GM12878 (cell line): ENCODE measurements at regions not wholly inside any gene's neighbourhood (a gene's known extent, or its start where the extent isn't known, plus 50 kb on each side); places are given as distances from the start of the nearest gene placed in this dataset.

Experiments
- ATAC-seq: fragments of 200-7000 bp; cut with Tn5 transposase; 3 replicates; pipeline ENCODE4 v1.9.1; 2020; ENCODE audit warnings: mild to moderate bottlenecking, moderate library complexity
- BruUV-seq: library from RNA; stranded (reverse); fragments of 400-500 nt; replicated peaks from 2 replicates; lab custom pipeline; 2021; lab: Mats Ljungman, UMichigan
- CTCF ChIA-PET: fragments of 300-600 bp; sonication (Branson Sonifier 250); formaldehyde crosslinking; extraction: SDS; loops from one replicate; lab custom pipeline; 2021; ENCODE audit warnings: inconsistent platforms; lab: Yijun Ruan, JAX
- POLR2A ChIA-PET: fragments of 350-600 bp; formaldehyde crosslinking; extraction: SDS; loops from one replicate; lab custom pipeline; 2021; ENCODE audit warnings: inconsistent platforms; lab: Charles Lee
- RAD21 ChIA-PET: fragments of 300-600 bp; sonication (Branson Sonifier 250); formaldehyde crosslinking; loops from one replicate; lab custom pipeline; 2023; ENCODE audit warnings: antibody characterized with exemption; ENCODE audit not compliant: unreplicated experiment; lab: Charles Lee
- SMC1A ChIA-PET: fragments of 300-600 bp; sonication (Branson Sonifier 250); formaldehyde crosslinking; loops from one replicate; lab custom pipeline; 2023; ENCODE audit not compliant: unreplicated experiment, uncharacterized antibody; lab: Charles Lee
- DNase-seq: peaks from one replicate; pipeline ENCODE4 v3.0.0-alpha.2; 2011; ENCODE audit warnings: low read depth, low spot score
- FAIRE-seq: peaks from 3 replicates; lab custom pipeline; 2011; peaks lifted over from hg19 to GRCh38; lab: Jason Lieb, UNC
- H2AFZ ChIP-seq: 2 replicates; pipeline ENCODE4 v1.6.0; 2011; ENCODE audit warnings: low read depth, low read length, control low read depth; ENCODE audit not compliant: control insufficient read depth
- H3K27ac ChIP-seq: 2 replicates; pipeline ENCODE4 v1.5.1; 2011; ENCODE audit warnings: control low read depth; ENCODE audit not compliant: control insufficient read depth, insufficient read depth
- H3K27me3 ChIP-seq, 2 experiments: replicated peaks in 1 of 2; 2 replicates each; pipeline versions ENCODE4 v1.6.0 to v1.6.1; 2011; ENCODE audit warnings: low read length in 1 of 2; ENCODE audit not compliant: control insufficient read depth in 2 of 2, insufficient read depth in 2 of 2
- H3K36me3 ChIP-seq, 2 experiments: 2 replicates each; pipeline ENCODE4 v1.5.1; 2011; ENCODE audit warnings: low read length in 1 of 2; ENCODE audit not compliant: control insufficient read depth in 2 of 2, insufficient read depth in 2 of 2
- H3K4me1 ChIP-seq: 2 replicates; pipeline ENCODE4 v1.6.1; 2011; ENCODE audit warnings: mild to moderate bottlenecking, low read length, moderate library complexity, mixed read lengths; ENCODE audit not compliant: control insufficient read depth, insufficient read depth
- H3K4me2 ChIP-seq: 2 replicates; pipeline ENCODE4 v1.6.0; 2011; ENCODE audit warnings: control low read depth; ENCODE audit not compliant: control insufficient read depth, insufficient read depth
- H3K4me3 ChIP-seq: fragments of 200-600 bp; sonication (generic); 2 replicates; pipeline ENCODE4 v1.5.1; 2016
- H3K79me2 ChIP-seq: 2 replicates; pipeline ENCODE4 v1.6.0; 2011; ENCODE audit warnings: low read length; ENCODE audit not compliant: control insufficient read depth, insufficient read depth
- H3K9ac ChIP-seq: 2 replicates; pipeline ENCODE4 v1.8.0; 2011; ENCODE audit warnings: low read length, control low read depth, mixed read lengths; ENCODE audit not compliant: control insufficient read depth, insufficient read depth
- H3K9me3 ChIP-seq: replicated peaks from 3 replicates; pipeline ENCODE4 v1.5.1; 2011; ENCODE audit warnings: mild to moderate bottlenecking, low read length; ENCODE audit not compliant: control insufficient read depth, insufficient read depth
- H4K20me1 ChIP-seq: 2 replicates; pipeline ENCODE4 v1.6.0; 2011; ENCODE audit not compliant: control insufficient read depth, insufficient read depth
- BMI1 ChIP-seq: fragments of 450-650 bp; IDR thresholded peaks from 2 replicates; pipeline ENCODE4 v1.6.1; 2016; ENCODE audit warnings: mild to moderate bottlenecking, moderate library complexity, borderline replicate concordance
- FOXK2 ChIP-seq: fragments of 450-650 bp; IDR thresholded peaks from 2 replicates; pipeline ENCODE4 v1.6.1; 2017; ENCODE audit warnings: mild to moderate bottlenecking, moderate library complexity
- JUNB ChIP-seq: IDR thresholded peaks from 2 replicates; pipeline ENCODE4 v1.6.1; 2016; ENCODE audit warnings: antibody characterized with exemption, mild to moderate bottlenecking
- MTA2 ChIP-seq: fragments of 450-650 bp; IDR thresholded peaks from 2 replicates; pipeline ENCODE4 v1.6.1; 2016; ENCODE audit warnings: low read depth, mild to moderate bottlenecking, moderate library complexity
- NFIC ChIP-seq: IDR thresholded peaks from 2 replicates; pipeline ENCODE4 v1.6.1; 2012; ENCODE audit warnings: low read depth, mild to moderate bottlenecking, inconsistent platforms, low read length, moderate library complexity
- NR2C2 ChIP-seq: IDR thresholded peaks from 2 replicates; pipeline ENCODE4 v1.6.1; 2011; ENCODE audit warnings: borderline replicate concordance, low read depth; ENCODE audit not compliant: control insufficient read depth, insufficient read length
- NRF1 ChIP-seq: conservative IDR thresholded peaks from 2 replicates; pipeline ENCODE4 v1.6.1; 2011; ENCODE audit warnings: mild to moderate bottlenecking, low read depth, low read length, improper control_type of control experiment
- POU2F2 ChIP-seq: IDR thresholded peaks from 3 replicates; pipeline ENCODE4 v1.6.1; 2011; ENCODE audit warnings: low read depth, mild to moderate bottlenecking, low read length, borderline replicate concordance
- RUNX3 ChIP-seq: IDR thresholded peaks from 2 replicates; pipeline ENCODE4 v1.6.1; 2012; ENCODE audit warnings: low read length, inconsistent platforms
- SPI1 ChIP-seq: IDR thresholded peaks from 2 replicates; pipeline ENCODE4 v1.6.1; 2011; ENCODE audit warnings: low read depth, mild to moderate bottlenecking, low read length, moderate library complexity, borderline replicate concordance; ENCODE audit not compliant: insufficient read depth
- STAT3 ChIP-seq: IDR thresholded peaks from 2 replicates; pipeline ENCODE4 v1.6.1; 2011; ENCODE audit warnings: low read depth, low read length, improper control_type of control experiment
- TARDBP ChIP-seq: IDR thresholded peaks from 2 replicates; pipeline ENCODE4 v1.6.1; 2016; ENCODE audit warnings: borderline replicate concordance
- TBL1XR1 ChIP-seq: IDR thresholded peaks from 2 replicates; pipeline ENCODE4 v1.6.1; 2012; ENCODE audit warnings: low read depth, low read length, improper control_type of control experiment
- TCF7 ChIP-seq: IDR thresholded peaks from 2 replicates; pipeline ENCODE4 v1.6.1; 2014; ENCODE audit warnings: antibody characterized with exemption, borderline replicate concordance
- YY1 ChIP-seq: IDR thresholded peaks from 2 replicates; pipeline ENCODE4 v1.6.1; 2011; ENCODE audit warnings: low read depth, mild to moderate bottlenecking, low read length
- WGBS: methylation state at CpG from one replicate; pipeline ENCODE4 v1.1.6; 2016; ENCODE audit warnings: low lambda C conversion rate; ENCODE audit not compliant: insufficient replicate concordance, insufficient coverage; ENCODE audit errors: missing lambda C conversion rate; 5-methylcytosine and 5-hydroxymethylcytosine counted together
- in situ Hi-C: fragments of 300-500 bp; cut with MboI; formaldehyde crosslinking; loops from 9 replicates; pipeline ENCODE4 v1.14.3; 2018; ENCODE audit warnings: mixed read lengths
- intact Hi-C: fragments of 100-400 bp; cut with micrococcal nuclease; formaldehyde crosslinking; loops from one replicate; pipeline ENCODE4 v1.14.2; 2022; ENCODE audit not compliant: unreplicated experiment
- TF ChIP-seq, protein P1 (sequence below): fragments of 450-650 bp; IDR thresholded peaks from 2 replicates; pipeline ENCODE4 v1.6.1; 2017; ENCODE audit warnings: borderline replicate concordance
- TF ChIP-seq, protein P2 (sequence below): fragments of 450-650 bp; IDR thresholded peaks from 2 replicates; pipeline ENCODE4 v1.6.1; 2017; ENCODE audit warnings: mild to moderate bottlenecking
- TF ChIP-seq, protein P3 (sequence below): fragments of 450-650 bp; IDR thresholded peaks from 2 replicates; pipeline ENCODE4 v1.6.1; 2017; ENCODE audit warnings: mild to moderate bottlenecking, low read depth, inconsistent platforms; ENCODE audit not compliant: poor library complexity, severe bottlenecking

DNA sequence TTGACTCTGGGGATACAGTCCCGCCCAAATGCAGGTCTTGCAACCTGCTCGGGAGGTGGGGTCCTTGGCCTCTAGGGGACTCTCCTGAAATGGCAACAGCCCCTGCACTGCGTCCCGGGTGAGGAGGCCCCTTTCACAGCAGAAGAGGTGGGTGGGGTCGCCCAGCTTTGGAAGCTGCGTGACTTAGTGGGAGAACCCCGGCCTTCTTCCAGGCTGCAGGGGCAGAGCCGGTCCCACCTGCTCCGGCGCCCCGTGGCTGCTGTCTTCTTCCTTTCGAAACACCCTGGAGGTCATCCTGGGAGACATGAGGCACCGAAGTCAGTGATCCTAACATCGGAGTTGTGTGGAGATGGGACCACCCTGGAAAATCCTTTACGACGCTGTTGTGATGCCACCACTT lies 103.7 kb upstream of the ADRA2C start (continued):
- TF ChIP-seq TCF7, result no peak
- TF ChIP-seq, protein P1, sequence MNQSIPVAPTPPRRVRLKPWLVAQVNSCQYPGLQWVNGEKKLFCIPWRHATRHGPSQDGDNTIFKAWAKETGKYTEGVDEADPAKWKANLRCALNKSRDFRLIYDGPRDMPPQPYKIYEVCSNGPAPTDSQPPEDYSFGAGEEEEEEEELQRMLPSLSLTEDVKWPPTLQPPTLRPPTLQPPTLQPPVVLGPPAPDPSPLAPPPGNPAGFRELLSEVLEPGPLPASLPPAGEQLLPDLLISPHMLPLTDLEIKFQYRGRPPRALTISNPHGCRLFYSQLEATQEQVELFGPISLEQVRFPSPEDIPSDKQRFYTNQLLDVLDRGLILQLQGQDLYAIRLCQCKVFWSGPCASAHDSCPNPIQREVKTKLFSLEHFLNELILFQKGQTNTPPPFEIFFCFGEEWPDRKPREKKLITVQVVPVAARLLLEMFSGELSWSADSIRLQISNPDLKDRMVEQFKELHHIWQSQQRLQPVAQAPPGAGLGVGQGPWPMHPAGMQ, result no peak
- no peak for TF ChIP-seq SPI1
- no peak for TF ChIP-seq FOXK2
- TF ChIP-seq BMI1, result no peak

DNA sequence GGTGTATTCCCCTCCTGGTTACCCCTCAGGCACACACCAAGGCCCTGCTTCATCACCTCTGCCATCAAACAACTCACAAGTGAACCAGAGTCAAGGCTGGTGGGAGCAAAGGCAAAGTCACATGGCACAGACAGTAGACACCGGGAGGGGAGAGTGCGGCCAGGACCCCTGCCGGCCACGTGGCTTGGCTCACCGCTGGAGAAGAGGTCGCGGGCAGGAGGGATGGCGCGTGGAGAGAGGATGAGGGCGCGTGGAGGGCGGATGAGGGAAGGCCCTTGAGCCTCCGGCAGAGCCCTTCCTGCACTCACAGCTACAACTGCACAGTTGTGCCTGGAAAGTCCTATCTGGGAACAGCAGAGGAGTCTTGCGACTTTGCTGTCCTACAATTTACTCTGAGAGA lies 104.2 kb upstream of the ADRA2C start:
- in situ Hi-C loops, result no loop called here
- Histone ChIP-seq H3K9ac (no peak overlapping the region), H3K36me3 (no peaks in the 10 kb centered on the region), H3K27ac (no peak overlapping the region), H3K27me3 (peaks cover 0 to 4% of the 10 kb centered on the region in 2 experiments; a peak in 3 of 4 replicates)
- CTCF ChIA-PET, result no interaction called here
- no peak for TF ChIP-seq MTA2
- no peak for TF ChIP-seq YY1
- TF ChIP-seq, protein P2, sequence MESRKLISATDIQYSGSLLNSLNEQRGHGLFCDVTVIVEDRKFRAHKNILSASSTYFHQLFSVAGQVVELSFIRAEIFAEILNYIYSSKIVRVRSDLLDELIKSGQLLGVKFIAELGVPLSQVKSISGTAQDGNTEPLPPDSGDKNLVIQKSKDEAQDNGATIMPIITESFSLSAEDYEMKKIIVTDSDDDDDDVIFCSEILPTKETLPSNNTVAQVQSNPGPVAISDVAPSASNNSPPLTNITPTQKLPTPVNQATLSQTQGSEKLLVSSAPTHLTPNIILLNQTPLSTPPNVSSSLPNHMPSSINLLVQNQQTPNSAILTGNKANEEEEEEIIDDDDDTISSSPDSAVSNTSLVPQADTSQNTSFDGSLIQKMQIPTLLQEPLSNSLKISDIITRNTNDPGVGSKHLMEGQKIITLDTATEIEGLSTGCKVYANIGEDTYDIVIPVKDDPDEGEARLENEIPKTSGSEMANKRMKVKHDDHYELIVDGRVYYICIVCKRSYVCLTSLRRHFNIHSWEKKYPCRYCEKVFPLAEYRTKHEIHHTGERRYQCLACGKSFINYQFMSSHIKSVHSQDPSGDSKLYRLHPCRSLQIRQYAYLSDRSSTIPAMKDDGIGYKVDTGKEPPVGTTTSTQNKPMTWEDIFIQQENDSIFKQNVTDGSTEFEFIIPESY, result no peak
- TF ChIP-seq, protein P3, sequence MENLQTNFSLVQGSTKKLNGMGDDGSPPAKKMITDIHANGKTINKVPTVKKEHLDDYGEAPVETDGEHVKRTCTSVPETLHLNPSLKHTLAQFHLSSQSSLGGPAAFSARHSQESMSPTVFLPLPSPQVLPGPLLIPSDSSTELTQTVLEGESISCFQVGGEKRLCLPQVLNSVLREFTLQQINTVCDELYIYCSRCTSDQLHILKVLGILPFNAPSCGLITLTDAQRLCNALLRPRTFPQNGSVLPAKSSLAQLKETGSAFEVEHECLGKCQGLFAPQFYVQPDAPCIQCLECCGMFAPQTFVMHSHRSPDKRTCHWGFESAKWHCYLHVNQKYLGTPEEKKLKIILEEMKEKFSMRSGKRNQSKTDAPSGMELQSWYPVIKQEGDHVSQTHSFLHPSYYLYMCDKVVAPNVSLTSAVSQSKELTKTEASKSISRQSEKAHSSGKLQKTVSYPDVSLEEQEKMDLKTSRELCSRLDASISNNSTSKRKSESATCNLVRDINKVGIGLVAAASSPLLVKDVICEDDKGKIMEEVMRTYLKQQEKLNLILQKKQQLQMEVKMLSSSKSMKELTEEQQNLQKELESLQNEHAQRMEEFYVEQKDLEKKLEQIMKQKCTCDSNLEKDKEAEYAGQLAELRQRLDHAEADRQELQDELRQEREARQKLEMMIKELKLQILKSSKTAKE, result no peak
- no peak for TF ChIP-seq NRF1
- TF ChIP-seq RUNX3, result no peak
- no peak for TF ChIP-seq TARDBP
- TF ChIP-seq POU2F2, result no peak
- no peak for TF ChIP-seq BMI1
- no peak for TF ChIP-seq TBL1XR1
- TF ChIP-seq STAT3, result no peak
- no peak for TF ChIP-seq NR2C2
- no peak for TF ChIP-seq NFIC
- no peak for TF ChIP-seq JUNB
- TF ChIP-seq, all 136 proteins: peak for 0
- FAIRE-seq (no peak), ATAC-seq (no peak), DNase-seq (no peak)
- Histone ChIP-seq H3K4me1 (no peaks in the 10 kb centered on the region), H3K4me3 (no peak overlapping the region), H3K9me3 (no peaks in the 10 kb centered on the region; the same call in 2 of the 3 replicates), H2AFZ (no peak overlapping the region), H3K79me2 (no peaks in the 10 kb centered on the region), H3K4me2 (no peak overlapping the region), H4K20me1 (no peaks in the 10 kb centered on the region)
- POLR2A ChIA-PET, result no interaction called here
- SMC1A ChIA-PET, result no interaction called here
- RAD21 ChIA-PET, result no interaction called here
- intact Hi-C loops, result no loop called here
- BruUV-seq, result no TSS peak
- whole genome bisulfite sequencing, result 57% methylated on average over 14 of the region's 14 CpGs
